WTC11 (cell line): ENCODE measurements at regions not wholly inside any gene's neighbourhood (a gene's known extent, or its start where the extent isn't known, plus 50 kb on each side); places are given as distances from the start of the nearest gene placed in this dataset.

Experiments used
- CTCF ChIP-seq: fragments of 200-600 bp; IDR thresholded peaks from 2 replicates; pipeline ENCODE4 v1.8.0; 2022; ENCODE audit warnings: antibody characterized with exemption
- MLX ChIP-seq: sonication (generic); formaldehyde crosslinking; IDR thresholded peaks from 2 replicates; pipeline ENCODE4 v1.8.1; 2023; ENCODE audit warnings: mild to moderate bottlenecking, missing genetic modification reagents, moderate library complexity
- ZNF121 ChIP-seq: sonication (generic); formaldehyde crosslinking; IDR thresholded peaks from 2 replicates; pipeline ENCODE4 v1.8.0; 2023; ENCODE audit warnings: missing genetic modification reagents
- TF ChIP-seq, protein P1 (sequence below): fragments of 250-450 bp; sonication (Bioruptor Pico); IDR thresholded peaks from 2 replicates; pipeline ENCODE4 v1.9.0; 2021; ENCODE audit warnings: mild to moderate bottlenecking, borderline replicate concordance

DNA sequence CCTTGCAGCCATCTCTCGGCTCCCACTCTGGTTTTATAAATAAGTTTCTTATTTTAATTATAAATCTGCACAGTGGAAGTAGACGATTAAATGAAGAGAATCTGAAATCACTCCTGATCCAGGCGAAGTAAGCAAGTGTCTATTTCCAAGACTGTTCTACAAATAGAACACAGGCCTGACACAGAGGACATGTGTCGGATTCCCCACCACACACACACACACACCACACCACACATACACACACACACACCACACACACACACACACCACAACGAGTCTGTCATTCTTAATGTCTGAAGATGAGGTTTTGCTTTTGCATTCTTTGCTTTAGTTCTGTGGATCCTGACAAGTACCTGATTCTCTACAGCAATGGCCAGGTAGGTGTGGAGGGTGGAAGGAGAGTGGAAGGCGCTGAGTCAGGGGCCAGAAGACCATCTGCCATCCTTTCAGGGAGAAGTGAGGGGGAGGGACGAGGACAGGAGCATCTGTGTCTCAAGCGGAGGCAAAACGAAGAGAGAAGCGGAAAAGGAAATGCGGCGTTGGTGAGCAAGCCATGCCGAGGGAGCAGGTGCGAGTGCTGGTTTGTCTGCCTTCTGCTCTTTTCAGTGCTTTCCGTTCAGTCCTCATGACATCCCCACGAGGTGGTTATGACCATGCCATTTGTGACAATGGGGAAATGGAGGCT is 110.2 kb downstream of the TEX26 start:
- TF ChIP-seq, protein P1, sequence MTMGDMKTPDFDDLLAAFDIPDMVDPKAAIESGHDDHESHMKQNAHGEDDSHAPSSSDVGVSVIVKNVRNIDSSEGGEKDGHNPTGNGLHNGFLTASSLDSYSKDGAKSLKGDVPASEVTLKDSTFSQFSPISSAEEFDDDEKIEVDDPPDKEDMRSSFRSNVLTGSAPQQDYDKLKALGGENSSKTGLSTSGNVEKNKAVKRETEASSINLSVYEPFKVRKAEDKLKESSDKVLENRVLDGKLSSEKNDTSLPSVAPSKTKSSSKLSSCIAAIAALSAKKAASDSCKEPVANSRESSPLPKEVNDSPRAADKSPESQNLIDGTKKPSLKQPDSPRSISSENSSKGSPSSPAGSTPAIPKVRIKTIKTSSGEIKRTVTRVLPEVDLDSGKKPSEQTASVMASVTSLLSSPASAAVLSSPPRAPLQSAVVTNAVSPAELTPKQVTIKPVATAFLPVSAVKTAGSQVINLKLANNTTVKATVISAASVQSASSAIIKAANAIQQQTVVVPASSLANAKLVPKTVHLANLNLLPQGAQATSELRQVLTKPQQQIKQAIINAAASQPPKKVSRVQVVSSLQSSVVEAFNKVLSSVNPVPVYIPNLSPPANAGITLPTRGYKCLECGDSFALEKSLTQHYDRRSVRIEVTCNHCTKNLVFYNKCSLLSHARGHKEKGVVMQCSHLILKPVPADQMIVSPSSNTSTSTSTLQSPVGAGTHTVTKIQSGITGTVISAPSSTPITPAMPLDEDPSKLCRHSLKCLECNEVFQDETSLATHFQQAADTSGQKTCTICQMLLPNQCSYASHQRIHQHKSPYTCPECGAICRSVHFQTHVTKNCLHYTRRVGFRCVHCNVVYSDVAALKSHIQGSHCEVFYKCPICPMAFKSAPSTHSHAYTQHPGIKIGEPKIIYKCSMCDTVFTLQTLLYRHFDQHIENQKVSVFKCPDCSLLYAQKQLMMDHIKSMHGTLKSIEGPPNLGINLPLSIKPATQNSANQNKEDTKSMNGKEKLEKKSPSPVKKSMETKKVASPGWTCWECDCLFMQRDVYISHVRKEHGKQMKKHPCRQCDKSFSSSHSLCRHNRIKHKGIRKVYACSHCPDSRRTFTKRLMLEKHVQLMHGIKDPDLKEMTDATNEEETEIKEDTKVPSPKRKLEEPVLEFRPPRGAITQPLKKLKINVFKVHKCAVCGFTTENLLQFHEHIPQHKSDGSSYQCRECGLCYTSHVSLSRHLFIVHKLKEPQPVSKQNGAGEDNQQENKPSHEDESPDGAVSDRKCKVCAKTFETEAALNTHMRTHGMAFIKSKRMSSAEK, result no peak
- TF ChIP-seq CTCF, result no peak
- no peak for TF ChIP-seq ZNF121 (CRISPR knock-in tag)
- TF ChIP-seq MLX (CRISPR knock-in tag), result no peak
